ENCODE measurements at regions not wholly inside any gene's neighbourhood (a gene's known extent, or its start where the extent isn't known, plus 50 kb on each side); places are given as distances from the start of the nearest gene placed in this dataset.

- H3K4me3 ChIP-seq (ENCODE audit: low read depth, low read length): no peak overlapping the region
- in situ Hi-C loops (cut with HindIII; ENCODE audit: low sequenced_read_pairs): no loop called here
- TF ChIP-seq, protein P1, sequence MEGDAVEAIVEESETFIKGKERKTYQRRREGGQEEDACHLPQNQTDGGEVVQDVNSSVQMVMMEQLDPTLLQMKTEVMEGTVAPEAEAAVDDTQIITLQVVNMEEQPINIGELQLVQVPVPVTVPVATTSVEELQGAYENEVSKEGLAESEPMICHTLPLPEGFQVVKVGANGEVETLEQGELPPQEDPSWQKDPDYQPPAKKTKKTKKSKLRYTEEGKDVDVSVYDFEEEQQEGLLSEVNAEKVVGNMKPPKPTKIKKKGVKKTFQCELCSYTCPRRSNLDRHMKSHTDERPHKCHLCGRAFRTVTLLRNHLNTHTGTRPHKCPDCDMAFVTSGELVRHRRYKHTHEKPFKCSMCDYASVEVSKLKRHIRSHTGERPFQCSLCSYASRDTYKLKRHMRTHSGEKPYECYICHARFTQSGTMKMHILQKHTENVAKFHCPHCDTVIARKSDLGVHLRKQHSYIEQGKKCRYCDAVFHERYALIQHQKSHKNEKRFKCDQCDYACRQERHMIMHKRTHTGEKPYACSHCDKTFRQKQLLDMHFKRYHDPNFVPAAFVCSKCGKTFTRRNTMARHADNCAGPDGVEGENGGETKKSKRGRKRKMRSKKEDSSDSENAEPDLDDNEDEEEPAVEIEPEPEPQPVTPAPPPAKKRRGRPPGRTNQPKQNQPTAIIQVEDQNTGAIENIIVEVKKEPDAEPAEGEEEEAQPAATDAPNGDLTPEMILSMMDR (IDR thresholded peaks at IDR 0.05; ENCODE audit: low read depth, low read length, missing control alignments): no peak
- DNase-seq (ENCODE audit: low read depth): no peak
Measured at GRCh38 chr17:13076905-13077304, 59.1 kb upstream of the ELAC2 start.

DNA sequence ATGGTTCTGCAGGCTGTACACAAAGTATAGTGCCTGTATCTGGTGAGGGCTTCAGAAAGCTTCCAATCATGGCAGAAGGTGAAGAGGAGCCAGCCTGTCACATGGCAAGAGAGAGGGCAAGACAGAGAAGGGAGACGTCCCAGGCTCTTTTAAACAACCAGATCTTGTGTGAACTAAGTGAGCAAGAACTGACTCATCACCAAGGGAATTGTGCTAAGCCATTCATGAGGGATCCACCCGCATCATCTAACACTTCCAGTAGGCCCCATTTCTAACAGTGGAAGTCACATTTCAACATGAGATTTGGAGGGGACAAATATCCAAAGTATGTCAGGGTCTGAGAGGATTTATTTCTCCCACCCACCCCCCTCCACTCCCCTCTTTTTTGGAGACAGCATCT is 56.2 kb upstream of the ELAC2 start:
- no peak for DNase-seq (ENCODE audit: low read depth)
- TF ChIP-seq, protein P1 (IDR thresholded peaks at IDR 0.05; ENCODE audit: low read depth, low read length, missing control alignments): no peak
- H3K4me3 ChIP-seq (ENCODE audit: low read depth, low read length): no peak overlapping the region
- in situ Hi-C loops (cut with HindIII; ENCODE audit: low sequenced_read_pairs): loop anchor here (5.0 kb wide), 1 partner anchor 88 kb away; no protein-coding TSS in a partner anchor

DNA sequence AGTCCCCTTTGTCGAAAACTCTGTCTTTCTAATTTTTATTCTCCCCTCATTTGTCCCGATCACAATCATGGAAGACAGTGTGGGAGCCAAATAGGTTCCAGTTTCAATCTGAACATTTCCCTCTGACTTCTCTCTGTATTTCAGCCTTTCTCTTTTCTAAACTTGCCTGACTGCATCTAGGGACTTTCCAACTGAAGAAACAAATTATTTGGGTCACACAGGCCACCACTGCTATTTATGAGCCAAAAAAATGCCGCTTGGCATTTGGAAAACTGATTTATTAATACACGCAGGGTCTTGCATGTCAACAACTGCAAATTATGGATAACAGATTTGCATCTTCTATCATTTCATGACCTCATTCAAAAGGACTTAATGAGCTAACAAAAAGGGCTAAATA is 55.2 kb upstream of the ELAC2 start:
- H3K4me3 ChIP-seq (ENCODE audit: low read depth, low read length): no peak overlapping the region
- in situ Hi-C loops (cut with HindIII; ENCODE audit: low sequenced_read_pairs): loop anchor here (5.0 kb wide), 1 partner anchor 89 kb away; no protein-coding TSS in a partner anchor

DNA sequence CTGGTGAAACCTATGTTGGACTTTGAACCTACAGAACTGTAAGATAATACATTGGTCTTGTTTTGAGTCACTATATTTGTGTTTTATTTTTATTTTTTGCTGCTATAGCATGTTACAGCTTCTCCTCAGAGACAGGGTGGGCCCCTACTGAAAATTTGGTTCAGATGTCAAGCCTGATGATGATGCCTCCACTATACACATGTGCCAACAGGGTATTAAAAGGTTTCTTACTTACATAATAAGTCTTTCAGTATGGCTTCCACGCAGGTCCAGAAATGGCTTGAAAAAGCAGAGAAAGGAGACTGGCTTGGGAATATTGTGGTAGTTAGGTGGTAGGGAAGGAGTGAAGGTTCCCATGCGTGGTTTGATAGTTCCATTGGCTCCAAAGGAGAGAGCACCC is 52.9 kb upstream of the ELAC2 start:
- in situ Hi-C loops (cut with HindIII; ENCODE audit: low sequenced_read_pairs): loop anchor here (5.0 kb wide), 1 partner anchor 92 kb away; no protein-coding TSS in a partner anchor
- TF ChIP-seq, protein P1 (IDR thresholded peaks at IDR 0.05; ENCODE audit: low read depth, low read length, missing control alignments): no peak
- no peak for DNase-seq (ENCODE audit: low read depth)
- no peak overlapping the region for H3K4me3 ChIP-seq (ENCODE audit: low read depth, low read length)

More for the DNA sequence above, 55.2 kb upstream of the ELAC2 start:
- TF ChIP-seq, protein P1 (IDR thresholded peaks at IDR 0.05; ENCODE audit: low read depth, low read length, missing control alignments): no peak
- no peak for DNase-seq (ENCODE audit: low read depth)

DNA sequence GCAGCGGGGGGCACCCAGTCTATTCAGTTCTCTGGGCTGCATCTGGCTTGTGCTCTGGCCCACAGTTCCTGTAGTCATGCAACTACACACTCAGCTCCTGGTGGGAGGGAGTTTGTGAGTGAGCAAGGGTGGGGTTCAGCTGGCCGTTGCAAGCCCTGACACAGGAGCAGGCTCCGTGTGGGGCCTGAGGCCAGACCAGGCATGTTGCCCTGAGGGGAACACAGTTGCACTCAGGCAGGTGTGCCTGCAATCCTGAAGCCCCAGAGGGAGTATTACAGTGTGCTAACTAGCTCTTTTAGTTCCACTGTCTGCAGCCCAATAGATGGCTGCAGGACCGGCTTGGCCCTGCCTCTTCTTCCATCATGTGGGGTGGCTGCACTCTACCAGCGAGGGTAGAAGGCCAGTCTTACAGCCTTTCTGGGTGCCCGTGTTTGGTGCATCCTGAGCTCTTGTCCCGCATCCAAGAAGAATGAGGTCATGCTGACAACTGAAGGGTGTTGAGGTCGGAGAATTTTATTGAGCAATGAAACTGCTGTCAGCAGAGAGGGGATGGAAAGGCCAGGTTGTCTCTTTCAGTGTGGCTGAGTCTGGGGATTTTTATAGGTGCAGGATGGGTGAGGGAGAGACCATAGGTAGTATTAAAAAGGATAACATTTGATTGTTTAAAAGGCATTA is 49.9 kb upstream of the ELAC2 start:
- DNase-seq (ENCODE audit: low read depth): no peak
- TF ChIP-seq, protein P1 (IDR thresholded peaks at IDR 0.05; ENCODE audit: low read depth, low read length, missing control alignments): no peak
- no peak overlapping the region for H3K4me3 ChIP-seq (ENCODE audit: low read depth, low read length)
- in situ Hi-C loops (cut with HindIII; ENCODE audit: low sequenced_read_pairs): no loop called here

All from astrocyte of the cerebellum (primary cell).